Neural progenitor cell (in vitro differentiated cells): ENCODE measurements at regions not wholly inside any gene's neighbourhood (a gene's known extent, or its start where the extent isn't known, plus 50 kb on each side); places are given as distances from the start of the nearest gene placed in this dataset.

Source experiments
- DNase-seq: peaks from one replicate; pipeline ENCODE4 v3.0.0-alpha.2; 2016; ENCODE audit warnings: low spot score
- H2AFZ ChIP-seq: fragments of 200-600 bp; sonication (generic); replicated peaks from 2 replicates; pipeline ENCODE4 v1.6.1; 2016; ENCODE audit warnings: antibody characterized with exemption
- H3F3A ChIP-seq: fragments of 200-600 bp; sonication (generic); 2 replicates; pipeline ENCODE4 v1.6.1; 2016; ENCODE audit warnings: antibody characterized with exemption, low read depth
- H3K27ac ChIP-seq: fragments of 200-600 bp; sonication (generic); 2 replicates; pipeline ENCODE4 v1.5.1; 2016; ENCODE audit warnings: mild to moderate bottlenecking
- H3K27me3 ChIP-seq: fragments of 200-600 bp; sonication (generic); 2 replicates; pipeline ENCODE4 v1.6.1; 2016; ENCODE audit warnings: mild to moderate bottlenecking, moderate library complexity
- H3K36me3 ChIP-seq: fragments of 200-600 bp; sonication (generic); 2 replicates; pipeline ENCODE4 v1.5.1; 2016
- H3K4me1 ChIP-seq: fragments of 200-600 bp; sonication (generic); 2 replicates; pipeline ENCODE4 v1.6.1; 2016; ENCODE audit warnings: mixed run types
- H3K4me2 ChIP-seq: fragments of 200-600 bp; sonication (generic); 2 replicates; pipeline ENCODE4 v1.6.1; 2016
- H3K4me3 ChIP-seq: fragments of 200-600 bp; sonication (generic); 2 replicates; pipeline ENCODE4 v1.5.1; 2016
- H3K79me2 ChIP-seq: fragments of 200-600 bp; sonication (generic); 2 replicates; pipeline ENCODE4 v1.6.1; 2016; ENCODE audit warnings: low read depth
- H3K9ac ChIP-seq: fragments of 200-600 bp; sonication (generic); 2 replicates; pipeline ENCODE4 v1.6.1; 2016
- H3K9me3 ChIP-seq: fragments of 200-600 bp; sonication (generic); 2 replicates; pipeline ENCODE4 v1.5.1; 2016; ENCODE audit warnings: low read depth
- H4K20me1 ChIP-seq: fragments of 200-600 bp; sonication (generic); 2 replicates; pipeline ENCODE4 v1.6.1; 2016; ENCODE audit warnings: low read depth
- H3K27ac Mint-ChIP-seq: 3 replicates; pipeline ENCODE4 v1.8.0; 2021; ENCODE audit warnings: mixed read lengths
- H3K27me3 Mint-ChIP-seq: 2 replicates; pipeline ENCODE4 v1.8.0; 2022; ENCODE audit warnings: low read depth, mild to moderate bottlenecking, inconsistent platforms, moderate library complexity, mixed read lengths; ENCODE audit not compliant: insufficient read depth
- H3K36me3 Mint-ChIP-seq: 3 replicates; pipeline ENCODE4 v1.8.0; 2021; ENCODE audit warnings: mixed read lengths
- H3K4me1 Mint-ChIP-seq: 3 replicates; pipeline ENCODE4 v1.8.0; 2021; ENCODE audit warnings: mixed read lengths
- H3K4me3 Mint-ChIP-seq: 3 replicates; pipeline ENCODE4 v1.8.0; 2021; ENCODE audit warnings: mild to moderate bottlenecking, moderate library complexity, mixed read lengths
- H3K9me3 Mint-ChIP-seq: 3 replicates; pipeline ENCODE4 v1.8.0; 2020; ENCODE audit warnings: mixed read lengths
- EZH2 ChIP-seq: fragments of 200-600 bp; sonication (generic); IDR thresholded peaks from 2 replicates; pipeline ENCODE4 v1.6.1; 2017; ENCODE audit warnings: antibody characterized with exemption, mild to moderate bottlenecking, moderate library complexity
- EZH2phosphoT487 ChIP-seq: fragments of 200-600 bp; sonication (generic); IDR thresholded peaks from 2 replicates; pipeline ENCODE4 v1.6.1; 2017; ENCODE audit warnings: antibody characterized with exemption
- TF ChIP-seq, protein P1 (sequence below): fragments of 200-600 bp; sonication (generic); IDR thresholded peaks from 2 replicates; pipeline ENCODE4 v1.5.1; 2017; ENCODE audit warnings: antibody characterized with exemption, mild to moderate bottlenecking

DNA sequence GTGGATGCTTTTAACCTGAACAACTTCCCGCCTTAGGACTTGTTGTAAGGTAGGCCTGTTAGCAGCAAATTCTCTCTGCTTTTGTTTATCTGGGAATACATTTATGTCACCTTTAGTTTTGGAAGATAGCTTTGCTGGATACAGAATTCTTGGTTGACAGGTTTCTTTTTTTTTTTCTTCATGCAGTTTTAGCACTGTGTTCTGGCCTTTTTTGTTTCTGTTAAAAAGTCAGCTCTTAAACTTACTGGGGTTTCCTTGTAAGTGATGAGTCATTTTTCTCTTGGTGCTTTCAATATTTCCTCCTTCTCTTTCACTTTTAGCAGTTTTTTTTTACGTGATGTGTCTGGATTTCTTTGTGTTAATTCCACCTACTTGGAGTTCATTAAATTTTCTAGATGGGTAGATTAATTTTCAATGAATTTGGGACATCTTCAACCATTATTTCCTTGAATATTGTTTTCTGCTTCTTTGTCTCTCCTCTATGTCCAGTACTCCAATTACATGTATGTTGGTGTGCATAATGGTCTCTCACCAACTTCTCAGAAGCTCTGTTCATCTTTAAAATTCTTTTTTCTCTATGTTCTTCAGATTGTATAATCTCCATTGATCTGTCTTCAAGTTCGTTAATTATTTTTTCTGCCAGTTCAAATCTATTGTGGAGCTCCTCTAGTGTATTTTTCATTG, 188.2 kb upstream of the ZNF536 start:
- H3K27me3 Mint-ChIP-seq = peaks cover 12% of the 10 kb centered on the region
- no peaks in the 10 kb centered on the region for H4K20me1 ChIP-seq
- H3K9me3 Mint-ChIP-seq = peaks cover 50% of the 10 kb centered on the region
- H3K4me2 ChIP-seq = no peak overlapping the region
- H3K4me1 Mint-ChIP-seq = no peaks in the 10 kb centered on the region
- no peak overlapping the region for H3K4me3 Mint-ChIP-seq
- no peaks in the 10 kb centered on the region for H3K27me3 ChIP-seq
- no peak overlapping the region for H3K9ac ChIP-seq
- no peak for DNase-seq
- no peaks in the 10 kb centered on the region for H3K4me1 ChIP-seq
- H3K9me3 ChIP-seq = peaks cover 35% of the 10 kb centered on the region
- H3K4me3 ChIP-seq = no peak overlapping the region
- TF ChIP-seq EZH2 (no peak), EZH2phosphoT487 (no peak)
- TF ChIP-seq, protein P1, sequence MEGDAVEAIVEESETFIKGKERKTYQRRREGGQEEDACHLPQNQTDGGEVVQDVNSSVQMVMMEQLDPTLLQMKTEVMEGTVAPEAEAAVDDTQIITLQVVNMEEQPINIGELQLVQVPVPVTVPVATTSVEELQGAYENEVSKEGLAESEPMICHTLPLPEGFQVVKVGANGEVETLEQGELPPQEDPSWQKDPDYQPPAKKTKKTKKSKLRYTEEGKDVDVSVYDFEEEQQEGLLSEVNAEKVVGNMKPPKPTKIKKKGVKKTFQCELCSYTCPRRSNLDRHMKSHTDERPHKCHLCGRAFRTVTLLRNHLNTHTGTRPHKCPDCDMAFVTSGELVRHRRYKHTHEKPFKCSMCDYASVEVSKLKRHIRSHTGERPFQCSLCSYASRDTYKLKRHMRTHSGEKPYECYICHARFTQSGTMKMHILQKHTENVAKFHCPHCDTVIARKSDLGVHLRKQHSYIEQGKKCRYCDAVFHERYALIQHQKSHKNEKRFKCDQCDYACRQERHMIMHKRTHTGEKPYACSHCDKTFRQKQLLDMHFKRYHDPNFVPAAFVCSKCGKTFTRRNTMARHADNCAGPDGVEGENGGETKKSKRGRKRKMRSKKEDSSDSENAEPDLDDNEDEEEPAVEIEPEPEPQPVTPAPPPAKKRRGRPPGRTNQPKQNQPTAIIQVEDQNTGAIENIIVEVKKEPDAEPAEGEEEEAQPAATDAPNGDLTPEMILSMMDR = no peak
- H3K27ac Mint-ChIP-seq = no peak overlapping the region
- no peak overlapping the region for H3K27ac ChIP-seq
- peaks cover 10% of the 10 kb centered on the region for H3K36me3 ChIP-seq
- H3F3A ChIP-seq = peaks cover 5% of the 10 kb centered on the region
- H2AFZ ChIP-seq = no peak overlapping the region
- H3K79me2 ChIP-seq = no peaks in the 10 kb centered on the region
- H3K36me3 Mint-ChIP-seq = no peaks in the 10 kb centered on the region

DNA sequence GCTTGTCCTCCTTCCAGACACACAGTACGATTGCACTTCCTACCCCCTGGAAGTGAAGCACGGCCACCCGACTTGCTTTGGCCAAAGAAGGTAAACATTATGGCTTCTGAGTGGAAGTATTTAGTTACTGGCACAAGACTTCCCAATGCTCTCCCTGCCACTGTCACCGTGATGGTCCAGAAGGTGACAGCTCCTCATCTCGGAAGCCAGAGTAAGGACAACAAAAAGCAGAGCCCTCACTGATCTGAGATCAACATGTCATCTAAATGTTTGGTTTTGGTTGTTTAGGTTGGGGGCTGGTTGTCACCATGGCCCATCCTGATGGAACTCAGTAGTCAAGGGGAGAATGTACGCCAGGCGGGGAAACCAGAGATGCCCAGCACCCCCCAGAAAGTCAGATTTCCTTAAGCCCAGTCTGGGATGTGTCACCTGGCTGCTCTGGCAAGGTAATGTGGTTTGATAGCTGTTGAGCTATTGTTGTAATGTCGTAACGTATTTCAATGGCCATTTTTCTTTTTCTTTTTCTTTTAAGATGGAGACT, 170.1 kb upstream of the ZNF536 start:
- no peak for TF ChIP-seq EZH2
- no peak for TF ChIP-seq EZH2phosphoT487
- TF ChIP-seq, protein P1 = no peak
- H3K27ac Mint-ChIP-seq = no peak overlapping the region
- H3F3A ChIP-seq = no peaks in the 10 kb centered on the region
- H3K4me1 Mint-ChIP-seq = no peaks in the 10 kb centered on the region
- no peaks in the 10 kb centered on the region for H3K27me3 ChIP-seq
- H3K79me2 ChIP-seq = no peaks in the 10 kb centered on the region
- no peak overlapping the region for H3K4me3 ChIP-seq
- H3K4me2 ChIP-seq = no peak overlapping the region
- no peak overlapping the region for H3K9ac ChIP-seq
- H3K36me3 Mint-ChIP-seq = no peaks in the 10 kb centered on the region
- peaks cover 8% of the 10 kb centered on the region for H3K9me3 Mint-ChIP-seq
- peaks cover 7% of the 10 kb centered on the region for H3K27me3 Mint-ChIP-seq
- no peaks in the 10 kb centered on the region for H3K36me3 ChIP-seq
- DNase-seq = no peak
- H3K9me3 ChIP-seq = no peaks in the 10 kb centered on the region
- H4K20me1 ChIP-seq = no peaks in the 10 kb centered on the region
- no peak overlapping the region for H3K4me3 Mint-ChIP-seq
- no peaks in the 10 kb centered on the region for H3K4me1 ChIP-seq
- H3K27ac ChIP-seq = no peak overlapping the region
- H2AFZ ChIP-seq = no peak overlapping the region

DNA sequence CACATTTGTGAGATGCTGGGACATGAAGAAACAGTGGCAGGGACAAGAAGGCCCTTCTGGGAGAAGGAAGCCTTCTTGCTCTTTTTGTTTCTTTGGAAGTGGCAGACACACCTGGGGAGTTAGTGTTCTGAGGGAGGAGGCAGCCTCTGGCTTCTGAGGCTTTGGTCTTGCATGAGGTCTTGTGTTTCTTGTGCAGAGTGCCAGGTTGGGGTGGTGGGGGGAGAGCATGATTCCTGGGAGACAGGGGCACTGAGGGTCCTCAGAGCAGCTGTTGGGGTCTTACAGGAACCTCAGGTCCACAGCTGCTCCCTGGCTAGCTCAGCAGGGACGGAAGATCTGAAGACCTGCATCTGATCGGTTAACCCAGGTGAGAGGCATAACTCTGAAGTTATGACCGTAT, 167.5 kb upstream of the ZNF536 start:
- H3K4me1 Mint-ChIP-seq = no peaks in the 10 kb centered on the region
- no peaks in the 10 kb centered on the region for H3K27me3 ChIP-seq
- H3K79me2 ChIP-seq = no peaks in the 10 kb centered on the region

More for the DNA sequence above, 167.5 kb upstream of the ZNF536 start:
- no peaks in the 10 kb centered on the region for H3K9me3 ChIP-seq
- H3K9me3 Mint-ChIP-seq = peaks cover 2% of the 10 kb centered on the region
- no peak overlapping the region for H3K27ac Mint-ChIP-seq
- H2AFZ ChIP-seq = no peak overlapping the region
- no peaks in the 10 kb centered on the region for H3K36me3 Mint-ChIP-seq
- TF ChIP-seq, protein P1 = no peak
- TF ChIP-seq EZH2phosphoT487 (no peak), EZH2 (no peak)
- no peak overlapping the region for H3K9ac ChIP-seq
- H3K4me3 Mint-ChIP-seq = no peak overlapping the region
- no peak overlapping the region for H3K4me2 ChIP-seq
- H3K27ac ChIP-seq = no peak overlapping the region
- no peaks in the 10 kb centered on the region for H3K36me3 ChIP-seq
- no peaks in the 10 kb centered on the region for H3F3A ChIP-seq
- no peaks in the 10 kb centered on the region for H3K4me1 ChIP-seq
- no peak overlapping the region for H3K4me3 ChIP-seq
- peaks cover 2% of the 10 kb centered on the region for H3K27me3 Mint-ChIP-seq
- DNase-seq = no peak
- no peaks in the 10 kb centered on the region for H4K20me1 ChIP-seq
